Skeletal muscle tissue (tissue), 3 donors: ENCODE measurements at regions not wholly inside any gene's neighbourhood (a gene's known extent, or its start where the extent isn't known, plus 50 kb on each side); places are given as distances from the start of the nearest gene placed in this dataset.

ENCODE experiments used
- H3K27ac ChIP-seq: one replicate; pipeline ENCODE4 v1.7.0; 2013; ENCODE audit warnings: mild to moderate bottlenecking, low read depth, low read length, inconsistent platforms
- H3K27me3 ChIP-seq, 3 donors: one replicate each; pipeline ENCODE4 v1.7.0; 2013; ENCODE audit warnings: low read length in 3 of 3; ENCODE audit not compliant: control insufficient read depth in 3 of 3, insufficient read depth in 3 of 3
- H3K36me3 ChIP-seq, 3 donors: one replicate each; pipeline ENCODE4 v1.7.0; 2013; ENCODE audit warnings: low read length in 3 of 3; ENCODE audit not compliant: control insufficient read depth in 3 of 3, insufficient read depth in 3 of 3
- H3K4me1 ChIP-seq, 3 donors: one replicate each; pipeline ENCODE4 v1.7.0; 2013; ENCODE audit warnings: low read length in 3 of 3, mild to moderate bottlenecking in 3 of 3; ENCODE audit not compliant: control insufficient read depth in 3 of 3, insufficient read depth in 3 of 3
- H3K4me3 ChIP-seq, 3 donors: one replicate each; pipeline ENCODE4 v1.7.0; 2013; ENCODE audit warnings: low read length in 3 of 3
- H3K9ac ChIP-seq, 3 donors: one replicate each; pipeline ENCODE4 v1.7.0; 2013; ENCODE audit warnings: low read length in 3 of 3, mild to moderate bottlenecking in 3 of 3, moderate library complexity in 2 of 3, low read depth in 1 of 3
- H3K9me3 ChIP-seq, 3 donors: one replicate each; pipeline ENCODE4 v1.7.0; 2013; ENCODE audit warnings: low read length in 3 of 3; ENCODE audit not compliant: control insufficient read depth in 3 of 3
- donor health status: Osteomylitis.

- Histone ChIP-seq H3K27me3 (no peaks in the 10 kb centered on the region), H3K36me3 (no peaks in the 10 kb centered on the region), H3K9ac (peak overlapping the region in 2 of 3 donors; percentile 18 to 28), H3K4me3 (peak overlapping the region in 2 of 3 donors; percentile 6 to 35), H3K27ac (peak overlapping the region; percentile 43), H3K9me3 (no peaks in the 10 kb centered on the region), H3K4me1 (peaks cover 0 to 4% (median 0%) of the 10 kb centered on the region in 3 donors)
Measured at GRCh38 chr6:141252828-141253608, 879.7 kb upstream of the GJE1 start.

GRCh38 chr6:141251286-141251685, 881.4 kb upstream of the GJE1 start:
- Histone ChIP-seq H3K4me3 (no peak overlapping the region), H3K4me1 (peaks cover 0 to 4% (median 0%) of the 10 kb centered on the region in 3 donors), H3K9ac (no peak overlapping the region), H3K27ac (no peak overlapping the region), H3K36me3 (no peaks in the 10 kb centered on the region), H3K9me3 (no peaks in the 10 kb centered on the region), H3K27me3 (no peaks in the 10 kb centered on the region)

GRCh38 chr6:141248021-141248799, 884.5 kb upstream of the GJE1 start:
- Histone ChIP-seq H3K27me3 (no peaks in the 10 kb centered on the region), H3K9ac (no peak overlapping the region), H3K9me3 (no peaks in the 10 kb centered on the region), H3K4me3 (no peak overlapping the region), H3K4me1 (no peaks in the 10 kb centered on the region), H3K36me3 (no peaks in the 10 kb centered on the region), H3K27ac (no peak overlapping the region)

- H3K9ac ChIP-seq = no peak overlapping the region
- no peaks in the 10 kb centered on the region for H3K27me3 ChIP-seq
- no peak overlapping the region for H3K4me3 ChIP-seq
- H3K4me1 ChIP-seq = no peaks in the 10 kb centered on the region
- no peak overlapping the region for H3K27ac ChIP-seq
- H3K36me3 ChIP-seq = no peaks in the 10 kb centered on the region
- no peaks in the 10 kb centered on the region for H3K9me3 ChIP-seq
Measured at GRCh38 chr6:141244366-141244765, 888.4 kb upstream of the GJE1 start.

GRCh38 chr6:141242957-141243356, 889.8 kb upstream of the GJE1 start:
- Histone ChIP-seq H3K9ac (no peak overlapping the region), H3K27ac (no peak overlapping the region), H3K4me1 (no peaks in the 10 kb centered on the region), H3K9me3 (no peaks in the 10 kb centered on the region), H3K36me3 (no peaks in the 10 kb centered on the region), H3K27me3 (no peaks in the 10 kb centered on the region), H3K4me3 (no peak overlapping the region)

GRCh38 chr6:141229296-141229695, 903.4 kb upstream of the GJE1 start:
- Histone ChIP-seq H3K4me3 (no peak overlapping the region), H3K9me3 (no peaks in the 10 kb centered on the region), H3K9ac (no peak overlapping the region), H3K36me3 (no peaks in the 10 kb centered on the region), H3K4me1 (no peaks in the 10 kb centered on the region), H3K27me3 (no peaks in the 10 kb centered on the region), H3K27ac (no peak overlapping the region)

- Histone ChIP-seq H3K36me3 (no peaks in the 10 kb centered on the region), H3K9me3 (no peaks in the 10 kb centered on the region), H3K27me3 (no peaks in the 10 kb centered on the region), H3K9ac (no peak overlapping the region), H3K4me3 (no peak overlapping the region), H3K27ac (no peak overlapping the region), H3K4me1 (no peaks in the 10 kb centered on the region)
Measured at GRCh38 chr6:141218583-141218982, 914.1 kb upstream of the GJE1 start.

GRCh38 chr6:141216726-141217125, 916.0 kb upstream of the GJE1 start:
- Histone ChIP-seq H3K9ac (no peak overlapping the region), H3K36me3 (no peaks in the 10 kb centered on the region), H3K9me3 (no peaks in the 10 kb centered on the region)

GRCh38 chr6:141212296-141212695, 920.4 kb upstream of the GJE1 start:
- Histone ChIP-seq H3K27me3 (no peaks in the 10 kb centered on the region), H3K36me3 (no peaks in the 10 kb centered on the region), H3K9ac (no peak overlapping the region), H3K4me1 (no peaks in the 10 kb centered on the region), H3K4me3 (no peak overlapping the region), H3K27ac (no peak overlapping the region), H3K9me3 (no peaks in the 10 kb centered on the region)

More at GRCh38 chr6:141216726-141217125, 916.0 kb upstream of the GJE1 start:
- H3K4me1 ChIP-seq = no peaks in the 10 kb centered on the region
- no peak overlapping the region for H3K4me3 ChIP-seq
- H3K27ac ChIP-seq = no peak overlapping the region
- H3K27me3 ChIP-seq = no peaks in the 10 kb centered on the region

GRCh38 chr6:141211845-141212244, 920.9 kb upstream of the GJE1 start:
- Histone ChIP-seq H3K4me1 (no peaks in the 10 kb centered on the region), H3K9me3 (no peaks in the 10 kb centered on the region), H3K4me3 (no peak overlapping the region), H3K9ac (no peak overlapping the region), H3K27ac (no peak overlapping the region), H3K27me3 (no peaks in the 10 kb centered on the region), H3K36me3 (no peaks in the 10 kb centered on the region)
